ENCODE measurements at regions not wholly inside any gene's neighbourhood (a gene's known extent, or its start where the extent isn't known, plus 50 kb on each side); places are given as distances from the start of the nearest gene placed in this dataset.

- Histone ChIP-seq H3K36me3 (no peaks in the 10 kb centered on the region), H3K4me1 (no peaks in the 10 kb centered on the region), H3K27me3 (no peaks in the 10 kb centered on the region), H3K4me3 (no peak overlapping the region), H3K9me3 (no peaks in the 10 kb centered on the region), H3K27ac (no peak overlapping the region)
- DNase-seq (no peak), ATAC-seq (no peak)
- intact Hi-C loops (cut with DNase I): no loop called here
- no peak for TF ChIP-seq CTCF (IDR thresholded peaks at IDR 0.05)
These were observed 706.5 kb downstream of the MED13L start for GRCh38 chr12:115571027-115571426.

GRCh38 chr12:115570069-115570777 is 707.3 kb downstream of the MED13L start:
- DNase-seq (no peak), ATAC-seq (no peak)
- intact Hi-C loops (cut with DNase I): no loop called here
- Histone ChIP-seq H3K4me3 (no peak overlapping the region), H3K4me1 (no peaks in the 10 kb centered on the region), H3K9me3 (no peaks in the 10 kb centered on the region), H3K27me3 (no peaks in the 10 kb centered on the region), H3K36me3 (no peaks in the 10 kb centered on the region), H3K27ac (no peak overlapping the region)
- no peak for TF ChIP-seq CTCF (IDR thresholded peaks at IDR 0.05)

- H3K9me3 ChIP-seq: no peaks in the 10 kb centered on the region
- H3K27ac ChIP-seq: no peak overlapping the region
- no peak for TF ChIP-seq CTCF (IDR thresholded peaks at IDR 0.05)
- DNase-seq (no peak), ATAC-seq (no peak)
- H3K36me3 ChIP-seq: no peaks in the 10 kb centered on the region
- intact Hi-C loops (cut with DNase I): no loop called here
- no peaks in the 10 kb centered on the region for H3K4me1 ChIP-seq
- no peak overlapping the region for H3K4me3 ChIP-seq
- no peaks in the 10 kb centered on the region for H3K27me3 ChIP-seq
These were observed 708.0 kb downstream of the MED13L start for GRCh38 chr12:115569345-115570068.

- Histone ChIP-seq H3K27ac (no peak overlapping the region), H3K9me3 (no peaks in the 10 kb centered on the region), H3K27me3 (no peaks in the 10 kb centered on the region), H3K4me3 (no peak overlapping the region), H3K36me3 (no peaks in the 10 kb centered on the region), H3K4me1 (no peaks in the 10 kb centered on the region)
- DNase-seq: no peak
- ATAC-seq: no peak
- no peak for TF ChIP-seq CTCF (IDR thresholded peaks at IDR 0.05)
- intact Hi-C loops (cut with DNase I): no loop called here
These were observed 719.2 kb downstream of the MED13L start for GRCh38 chr12:115558281-115558680.

GRCh38 chr12:115553622-115554021 is 723.9 kb downstream of the MED13L start:
- Histone ChIP-seq H3K27ac (no peak overlapping the region), H3K4me1 (no peaks in the 10 kb centered on the region), H3K36me3 (no peaks in the 10 kb centered on the region), H3K4me3 (no peak overlapping the region), H3K27me3 (no peaks in the 10 kb centered on the region), H3K9me3 (no peaks in the 10 kb centered on the region)
- intact Hi-C loops (cut with DNase I): no loop called here
- TF ChIP-seq CTCF (IDR thresholded peaks at IDR 0.05): no peak
- DNase-seq: no peak
- ATAC-seq: no peak
